ENCODE measurements at regions not wholly inside any gene's neighbourhood (a gene's known extent, or its start where the extent isn't known, plus 50 kb on each side); places are given as distances from the start of the nearest gene placed in this dataset.

DNA sequence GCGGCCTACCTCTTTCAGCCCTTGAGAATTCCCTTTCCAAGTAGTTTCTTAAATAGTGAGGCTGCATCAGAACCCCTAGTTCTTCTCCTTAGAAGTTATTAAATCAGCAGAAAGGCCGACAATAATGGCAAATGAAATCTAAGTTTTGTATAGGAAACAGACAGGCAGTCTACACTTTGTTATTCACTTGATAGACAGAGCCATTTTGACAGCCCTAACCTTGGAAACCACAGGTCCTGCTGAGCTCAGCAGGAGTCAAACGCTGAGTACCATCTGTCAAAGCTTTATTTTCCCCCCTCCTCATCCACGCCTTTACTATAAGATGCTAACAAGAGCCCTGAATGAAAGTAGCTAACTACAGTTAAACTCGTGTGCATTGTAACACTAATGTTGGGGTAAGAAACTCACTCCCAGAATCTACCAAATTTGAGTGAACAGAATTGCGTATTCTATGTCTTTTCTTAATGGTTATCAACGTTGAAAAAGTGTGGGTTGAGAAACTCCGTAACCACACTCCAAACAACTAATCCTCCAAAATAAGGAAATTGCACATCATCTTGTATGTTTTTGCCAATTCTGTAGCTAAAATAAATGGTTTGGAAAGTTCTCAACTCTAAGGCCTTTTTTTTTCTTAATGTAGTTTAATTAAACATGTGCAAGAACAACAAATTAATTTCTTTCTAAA is 90.6 kb upstream of the EFEMP1 start:
- ChIA-PET POLR2A (no interaction called here), CTCF (no interaction called here), RAD21 (ENCODE audit: unreplicated experiment) (interaction anchor here (0.6 kb wide), 1 partner anchor 26 kb away, joined by 3 read pairs; no protein-coding TSS in a partner anchor), SMC1A (ENCODE audit: uncharacterized antibody, unreplicated experiment) (interaction anchor here (1.1 kb wide), 1 partner anchor 242 kb away, joined by 4 read pairs; no protein-coding TSS in a partner anchor)
- Histone ChIP-seq H3K4me2 (ENCODE audit: control insufficient read depth, insufficient read depth) (no peak overlapping the region), H3K36me3 (ENCODE audit: control insufficient read depth in 2 of 2, insufficient read depth in 2 of 2, low read length in 1 of 2) (no peaks in the 10 kb centered on the region), H3K27me3 (replicated peaks in 1 of 2; ENCODE audit: control insufficient read depth in 2 of 2, insufficient read depth in 2 of 2, low read length in 1 of 2) (no peaks in the 10 kb centered on the region), H3K9ac (ENCODE audit: control insufficient read depth, insufficient read depth, low read length) (no peak overlapping the region), H3K79me2 (ENCODE audit: control insufficient read depth, insufficient read depth, low read length) (no peaks in the 10 kb centered on the region), H3K4me1 (ENCODE audit: control insufficient read depth, insufficient read depth, low read length) (no peaks in the 10 kb centered on the region), H3K9me3 (replicated peaks; ENCODE audit: control insufficient read depth, insufficient read depth, low read length) (no peaks in the 10 kb centered on the region), H3K4me3 (no peak overlapping the region), H3K27ac (ENCODE audit: control insufficient read depth, insufficient read depth) (no peak overlapping the region), H4K20me1 (ENCODE audit: control insufficient read depth, insufficient read depth) (no peaks in the 10 kb centered on the region), H2AFZ (ENCODE audit: control insufficient read depth, low read depth, low read length) (no peak overlapping the region)
- no TSS peak for BruUV-seq (replicated peaks)
- FAIRE-seq = no peak
- TF ChIP-seq JUNB (IDR thresholded peaks at IDR 0.05) (no peak), TARDBP (IDR thresholded peaks at IDR 0.05; ENCODE audit: borderline replicate concordance) (no peak)
- ATAC-seq = no peak
- 36% methylated on average over 8 of the region's 8 CpGs for WGBS (ENCODE audit: insufficient coverage, insufficient replicate concordance, low lambda C conversion rate, missing lambda C conversion rate)
- DNase-seq (ENCODE audit: low read depth, low spot score) = no peak
- in situ Hi-C loops (cut with MboI) = no loop called here
- intact Hi-C loops (cut with micrococcal nuclease; ENCODE audit: unreplicated experiment) = no loop called here

DNA sequence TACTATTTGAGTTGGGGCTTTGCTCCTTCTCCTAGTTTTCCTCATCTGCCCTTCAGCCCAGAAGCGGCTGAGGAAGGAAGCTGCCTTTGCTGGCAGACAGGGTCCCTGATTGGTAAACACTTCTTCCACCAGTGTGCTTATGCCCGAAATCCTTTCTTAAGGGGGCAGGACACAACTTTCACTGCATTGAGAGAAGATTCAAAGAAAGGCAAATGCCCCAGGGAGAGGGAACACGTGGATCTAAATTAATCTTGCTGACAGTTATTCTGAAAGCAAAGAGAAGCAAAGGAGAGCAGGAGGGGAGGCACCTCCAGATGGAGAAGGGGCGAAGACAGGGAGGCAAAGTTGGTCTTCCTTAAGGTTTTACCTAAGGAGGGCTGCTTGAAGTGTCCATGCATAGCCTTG is 92.1 kb upstream of the EFEMP1 start:
- no peak for FAIRE-seq
- no peaks in the 10 kb centered on the region for H3K27me3 ChIP-seq (replicated peaks in 1 of 2; ENCODE audit: control insufficient read depth in 2 of 2, insufficient read depth in 2 of 2, low read length in 1 of 2)
- H3K27ac ChIP-seq (ENCODE audit: control insufficient read depth, insufficient read depth) = no peak overlapping the region
- H3K4me2 ChIP-seq (ENCODE audit: control insufficient read depth, insufficient read depth) = no peak overlapping the region
- in situ Hi-C loops (cut with MboI) (no loop called here), intact Hi-C loops (cut with micrococcal nuclease; ENCODE audit: unreplicated experiment) (no loop called here)
- DNase-seq (ENCODE audit: low read depth, low spot score) = no peak
- ATAC-seq = no peak
- no peak overlapping the region for H3K4me3 ChIP-seq
- CTCF ChIA-PET = interaction anchor here (0.6 to 0.7 kb wide), 2 partner anchors 250 to 284 kb away, joined by 3 read pairs; no protein-coding TSS in a partner anchor
- 0% methylated on average over 4 of the region's 4 CpGs for WGBS (ENCODE audit: insufficient coverage, insufficient replicate concordance, low lambda C conversion rate, missing lambda C conversion rate)
- no peaks in the 10 kb centered on the region for H3K79me2 ChIP-seq (ENCODE audit: control insufficient read depth, insufficient read depth, low read length)
- TF ChIP-seq SMC3 (IDR thresholded peaks at IDR 0.05; ENCODE audit: borderline replicate concordance, low read length) (no peak), ZNF24 (IDR thresholded peaks at IDR 0.05) (no peak), CEBPB (IDR thresholded peaks at IDR 0.05; ENCODE audit: borderline replicate concordance in 1 of 2, low read depth in 2 of 2, low read length in 2 of 2) (no peak), POLR2AphosphoS2 (IDR thresholded peaks at IDR 0.05; ENCODE audit: low read depth, low read length) (no peak), GABPA (IDR thresholded peaks at IDR 0.05; ENCODE audit: low read depth) (no peak), SREBF2 (IDR thresholded peaks at IDR 0.05; ENCODE audit: low read length) (no peak), RB1 (IDR thresholded peaks at IDR 0.05; ENCODE audit: borderline replicate concordance) (no peak), IRF4 (IDR thresholded peaks at IDR 0.05; ENCODE audit: low read depth, low read length) (no peak), MYC (IDR thresholded peaks at IDR 0.05; ENCODE audit: insufficient read depth, insufficient read length, insufficient replicate concordance, low read length, severe bottlenecking) (no peak), HDAC2 (IDR thresholded peaks at IDR 0.05) (no peak), PAX8 (IDR thresholded peaks at IDR 0.05) (no peak), NFXL1 (IDR thresholded peaks at IDR 0.05; ENCODE audit: borderline replicate concordance) (no peak)
- TF ChIP-seq, protein P1, sequence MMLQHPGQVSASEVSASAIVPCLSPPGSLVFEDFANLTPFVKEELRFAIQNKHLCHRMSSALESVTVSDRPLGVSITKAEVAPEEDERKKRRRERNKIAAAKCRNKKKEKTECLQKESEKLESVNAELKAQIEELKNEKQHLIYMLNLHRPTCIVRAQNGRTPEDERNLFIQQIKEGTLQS (IDR thresholded peaks at IDR 0.05; ENCODE audit: borderline replicate concordance, extremely low read depth, low read depth, low read length) = no peak
- TF ChIP-seq, protein P2, sequence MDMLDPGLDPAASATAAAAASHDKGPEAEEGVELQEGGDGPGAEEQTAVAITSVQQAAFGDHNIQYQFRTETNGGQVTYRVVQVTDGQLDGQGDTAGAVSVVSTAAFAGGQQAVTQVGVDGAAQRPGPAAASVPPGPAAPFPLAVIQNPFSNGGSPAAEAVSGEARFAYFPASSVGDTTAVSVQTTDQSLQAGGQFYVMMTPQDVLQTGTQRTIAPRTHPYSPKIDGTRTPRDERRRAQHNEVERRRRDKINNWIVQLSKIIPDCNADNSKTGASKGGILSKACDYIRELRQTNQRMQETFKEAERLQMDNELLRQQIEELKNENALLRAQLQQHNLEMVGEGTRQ (IDR thresholded peaks at IDR 0.05; ENCODE audit: borderline replicate concordance, low read depth, low read length) = no peak
- H3K4me1 ChIP-seq (ENCODE audit: control insufficient read depth, insufficient read depth, low read length) = no peaks in the 10 kb centered on the region
- no peak overlapping the region for H3K9ac ChIP-seq (ENCODE audit: control insufficient read depth, insufficient read depth, low read length)
- POLR2A ChIA-PET = no interaction called here
- H3K9me3 ChIP-seq (replicated peaks; ENCODE audit: control insufficient read depth, insufficient read depth, low read length) = no peaks in the 10 kb centered on the region
- H4K20me1 ChIP-seq (ENCODE audit: control insufficient read depth, insufficient read depth) = no peaks in the 10 kb centered on the region
- no peaks in the 10 kb centered on the region for H3K36me3 ChIP-seq (ENCODE audit: control insufficient read depth in 2 of 2, insufficient read depth in 2 of 2, low read length in 1 of 2)
- no TSS peak for BruUV-seq (replicated peaks)
- SMC1A ChIA-PET (ENCODE audit: uncharacterized antibody, unreplicated experiment) = interaction anchor here (1.2 kb wide), 1 partner anchor 9 kb away, joined by 3 read pairs; no protein-coding TSS in a partner anchor
- no peak overlapping the region for H2AFZ ChIP-seq (ENCODE audit: control insufficient read depth, low read depth, low read length)
- RAD21 ChIA-PET (ENCODE audit: unreplicated experiment) = no interaction called here

All from GM12878 (cell line).